ENCODE measurements at regions not wholly inside any gene's neighbourhood (a gene's known extent, or its start where the extent isn't known, plus 50 kb on each side); places are given as distances from the start of the nearest gene placed in this dataset.

- no peak for DNase-seq
Observed at GRCh38 chr2:60400462-60401246, 152.8 kb downstream of the BCL11A start.

- no peak for DNase-seq
Observed at GRCh38 chr2:60394463-60394862, 159.0 kb downstream of the BCL11A start.

- no peak for DNase-seq
Observed at GRCh38 chr2:60391649-60392375, 161.6 kb downstream of the BCL11A start.

DNA sequence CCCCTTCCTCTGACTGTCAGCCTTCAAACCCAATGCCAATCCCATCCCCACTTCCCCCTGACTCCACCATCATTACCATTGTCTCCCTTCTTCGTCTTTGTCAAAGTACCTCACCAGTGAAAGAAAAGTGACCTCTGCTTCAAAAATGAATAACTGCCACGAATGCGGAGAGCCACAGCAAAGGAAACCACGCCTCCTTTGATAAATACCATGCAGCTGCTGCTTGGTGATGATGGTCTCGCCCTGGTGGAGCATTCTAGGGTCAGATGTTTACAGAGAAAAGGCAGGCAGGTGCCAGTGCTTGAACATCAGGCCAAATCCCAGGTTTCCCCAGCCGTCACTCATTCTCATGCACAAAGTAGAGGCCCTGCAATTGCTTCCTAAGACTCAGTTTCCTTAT, 162.2 kb downstream of the BCL11A start:
- no peak for DNase-seq

DNA sequence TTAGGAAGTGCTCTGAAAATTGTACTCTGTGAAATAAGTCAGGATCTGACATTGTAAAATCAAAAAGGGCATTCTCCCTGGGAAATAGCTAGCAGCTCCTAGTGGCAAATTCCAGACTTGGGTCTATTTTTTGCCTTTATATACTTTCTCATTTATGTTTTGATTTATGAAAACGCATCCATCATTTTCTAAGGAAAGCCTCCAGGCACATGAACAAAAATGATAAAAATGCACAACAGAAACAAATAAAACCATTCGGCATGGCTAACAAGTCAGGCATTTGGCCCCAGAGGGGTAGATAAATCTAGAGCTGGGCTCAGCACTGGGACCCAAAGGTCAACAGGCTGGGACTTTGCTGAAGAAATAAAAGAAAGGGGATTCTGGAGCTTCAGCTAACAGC, 167.0 kb downstream of the BCL11A start:
- DNase-seq: no peak

- DNase-seq: no peak
Observed at GRCh38 chr2:60385648-60386047, 167.8 kb downstream of the BCL11A start.

GRCh38 chr2:60383401-60384143, 169.9 kb downstream of the BCL11A start:
- DNase-seq: no peak

DNA sequence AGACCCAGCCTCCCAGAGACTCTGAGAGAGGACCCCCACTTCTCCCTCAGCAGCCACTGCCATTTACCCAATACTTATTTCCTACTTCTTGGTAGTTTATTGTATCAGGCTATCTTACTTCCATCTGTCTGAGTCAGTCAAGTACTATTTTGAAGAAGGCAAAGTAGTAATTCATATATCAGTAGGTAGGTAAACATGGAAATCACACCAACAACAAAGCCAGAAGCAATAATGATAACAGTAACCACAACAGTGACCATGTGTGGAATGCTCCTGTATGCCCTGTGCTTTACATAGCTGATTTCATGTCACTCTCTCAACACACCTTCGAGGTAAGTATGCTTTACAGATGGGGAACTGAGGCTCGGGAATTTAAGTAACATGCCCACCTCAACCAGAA, 173.0 kb downstream of the BCL11A start:
- DNase-seq: no peak

GRCh38 chr2:60379684-60380083, 173.8 kb downstream of the BCL11A start:
- no peak for DNase-seq

DNA sequence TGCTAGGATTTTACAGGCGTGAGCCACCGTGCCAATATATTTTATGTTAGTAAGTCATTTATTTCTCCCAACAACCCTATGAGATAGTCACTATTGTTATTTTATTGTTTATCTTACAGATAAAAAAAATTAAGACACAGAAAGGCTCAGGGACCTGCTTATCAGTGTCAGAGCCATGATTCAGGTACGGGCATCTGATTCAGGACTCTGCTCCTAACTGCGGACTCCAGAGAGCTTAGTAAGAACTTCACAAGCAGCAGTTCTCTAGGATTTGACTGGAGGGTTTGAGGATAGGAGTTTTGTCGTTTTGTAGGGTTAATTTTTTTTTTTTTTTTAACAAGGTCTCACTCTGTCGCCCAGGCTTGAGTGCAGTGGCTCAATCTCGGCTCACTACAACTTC, 174.2 kb downstream of the BCL11A start:
- no peak for DNase-seq

- DNase-seq: no peak
Observed at GRCh38 chr2:60377825-60378224, 175.6 kb downstream of the BCL11A start.

- DNase-seq: no peak
Observed at GRCh38 chr2:60376252-60376651, 177.2 kb downstream of the BCL11A start.

GRCh38 chr2:60371681-60372080, 181.8 kb downstream of the BCL11A start:
- DNase-seq: no peak

DNA sequence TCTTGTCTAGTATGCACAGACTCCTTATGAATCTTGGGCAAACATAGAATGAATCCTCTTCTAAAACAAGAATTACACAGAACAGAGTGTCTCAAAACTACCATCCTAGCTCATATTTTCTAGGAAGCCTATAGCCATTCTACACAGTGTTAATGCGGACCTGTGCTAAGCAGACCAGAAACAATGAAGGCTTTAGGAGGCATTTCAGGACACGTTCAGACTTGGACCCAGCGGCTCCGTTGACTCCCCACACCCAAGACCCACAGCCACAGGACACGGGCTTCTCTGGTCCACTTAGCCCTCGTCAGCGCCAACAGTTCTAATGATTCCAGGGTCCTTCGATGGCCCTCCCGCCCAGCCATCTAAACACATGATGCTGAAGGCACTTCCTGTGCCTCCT, 182.2 kb downstream of the BCL11A start:
- DNase-seq: no peak

GRCh38 chr2:60370814-60371213, 182.6 kb downstream of the BCL11A start:
- no peak for DNase-seq

- DNase-seq: no peak
Observed at GRCh38 chr2:60368456-60368855, 185.0 kb downstream of the BCL11A start.

DNA sequence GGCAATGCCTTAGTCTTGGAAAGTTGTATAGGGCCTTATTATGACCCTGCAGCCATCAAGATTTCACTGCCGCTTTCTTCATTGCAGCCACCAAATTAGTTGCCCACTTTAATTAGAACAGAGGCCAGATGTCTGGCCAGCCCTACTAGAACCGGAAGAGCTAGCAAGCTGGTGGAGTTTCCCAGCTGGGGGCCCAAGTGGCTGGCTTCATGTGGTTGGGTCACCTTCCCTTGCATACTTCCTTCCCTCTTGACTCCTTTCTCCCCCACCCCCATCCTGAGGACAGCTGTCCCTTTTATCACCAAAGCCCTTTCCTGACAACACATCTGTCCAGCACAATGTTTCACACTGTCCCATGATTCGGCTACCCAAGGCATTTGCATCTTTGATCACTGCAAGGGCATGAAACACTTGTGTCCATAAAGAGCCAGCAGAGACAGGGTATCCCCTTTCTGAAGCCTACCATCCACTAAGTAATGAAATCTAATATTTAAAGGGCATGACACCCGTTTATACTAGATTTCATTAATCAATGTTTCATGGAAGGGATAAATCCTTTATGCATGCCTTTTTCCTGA, 187.2 kb downstream of the BCL11A start:
- DNase-seq: no peak

- DNase-seq: no peak
Observed at GRCh38 chr2:60365556-60365955, 187.9 kb downstream of the BCL11A start.

GRCh38 chr2:60364491-60364890, 189.0 kb downstream of the BCL11A start:
- no peak for DNase-seq

GRCh38 chr2:60361498-60361897, 192.0 kb downstream of the BCL11A start:
- DNase-seq: no peak

DNA sequence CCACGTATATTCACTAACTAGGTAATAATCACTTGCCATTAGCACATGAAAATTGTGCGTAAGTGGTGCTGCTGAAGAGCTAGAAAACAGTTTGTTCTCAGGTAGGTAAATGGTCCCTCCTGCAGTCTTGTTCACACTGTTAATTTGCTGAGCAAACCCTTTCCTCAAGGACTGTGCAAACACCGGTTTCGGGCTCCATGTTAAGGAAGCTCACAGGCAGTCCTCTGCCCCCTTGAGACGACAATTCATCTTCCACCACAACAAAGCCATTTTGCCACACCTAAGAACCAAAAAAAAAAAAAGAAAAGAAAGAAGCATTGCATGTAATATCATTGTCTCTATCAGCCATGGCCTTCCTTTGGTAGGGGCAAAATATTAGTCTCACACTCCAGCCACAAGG, 193.9 kb downstream of the BCL11A start:
- DNase-seq: no peak

DNA sequence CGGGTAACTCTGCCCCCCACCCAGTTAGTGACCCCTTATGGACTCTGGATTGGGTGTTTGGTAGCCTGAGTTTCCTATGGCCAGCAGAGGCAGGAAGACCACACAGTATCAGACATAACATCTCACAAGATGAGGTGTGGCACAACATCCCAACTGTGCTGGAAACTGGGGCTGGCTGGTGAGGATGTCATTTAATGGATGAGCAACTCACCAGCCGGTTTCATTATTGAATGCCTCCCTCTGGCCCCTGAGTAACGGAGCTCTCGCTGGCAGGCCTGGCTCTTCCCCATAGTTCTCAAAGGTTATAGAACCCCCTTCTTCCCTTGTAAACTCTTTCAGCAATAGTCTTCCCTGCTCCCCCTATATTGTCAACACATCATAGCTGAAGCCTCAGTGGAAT, 195.0 kb downstream of the BCL11A start:
- DNase-seq: no peak

GRCh38 chr2:60357996-60358395, 195.5 kb downstream of the BCL11A start:
- DNase-seq: no peak

All from stimulated activated CD4-positive, alpha-beta T cell treated with anti-CD3 and anti-CD28 coated beads, Interleukin-4, amount 100 ng/mL, for 1 hour (primary cell).